Keratinocyte (primary cell): ENCODE measurements at regions not wholly inside any gene's neighbourhood (a gene's known extent, or its start where the extent isn't known, plus 50 kb on each side); places are given as distances from the start of the nearest gene placed in this dataset.

Source experiments
- DNase-seq: peaks from one replicate; pipeline ENCODE4 v3.0.0-alpha.2; 2011; ENCODE audit warnings: low read depth, missing footprints, low spot score
- FAIRE-seq: peaks from 2 replicates; lab custom pipeline; 2011; peaks lifted over from hg19 to GRCh38; lab: Jason Lieb, UNC
- H2AFZ ChIP-seq: 2 replicates; pipeline ENCODE4 v1.6.0; 2012; ENCODE audit warnings: low read length, control low read depth, inconsistent platforms; ENCODE audit not compliant: control insufficient read depth
- H3K27ac ChIP-seq: 2 replicates; pipeline ENCODE4 v1.5.1; 2011; ENCODE audit warnings: low read length; ENCODE audit not compliant: control insufficient read depth, insufficient read depth
- H3K27me3 ChIP-seq: 3 replicates; pipeline ENCODE4 v1.6.0; 2011; ENCODE audit warnings: low read length; ENCODE audit not compliant: control insufficient read depth, insufficient read depth; ENCODE audit errors: extremely low read depth
- H3K36me3 ChIP-seq, 2 experiments: 2 replicates in 1 of 2; 3 replicates in 1 of 2; pipeline ENCODE4 v1.5.1; 2011; ENCODE audit warnings: low read length in 2 of 2, mild to moderate bottlenecking in 1 of 2; ENCODE audit not compliant: control insufficient read depth in 2 of 2, insufficient read depth in 2 of 2; ENCODE audit errors: extremely low read depth in 1 of 2
- H3K4me1 ChIP-seq: 3 replicates; pipeline ENCODE4 v1.5.1; 2011; ENCODE audit warnings: low read length; ENCODE audit not compliant: control insufficient read depth, insufficient read depth; ENCODE audit errors: extremely low read depth
- H3K4me2 ChIP-seq: 3 replicates; pipeline ENCODE4 v1.6.0; 2011; ENCODE audit warnings: low read depth, low read length; ENCODE audit not compliant: control insufficient read depth, insufficient read depth; ENCODE audit errors: extremely low read depth
- H3K4me3 ChIP-seq, 3 experiments: fragments of 200-600 bp in 1 of 3; sonication (generic) in 1 of 3; 2 replicates in 2 of 3; 3 replicates in 1 of 3; pipeline ENCODE4 v1.5.1; 2011 to 2016; ENCODE audit warnings: low read length in 3 of 3, mild to moderate bottlenecking in 3 of 3, control low read depth in 2 of 3, inconsistent platforms in 1 of 3, low read depth in 1 of 3, mixed read lengths in 1 of 3, mixed run types in 1 of 3, moderate library complexity in 1 of 3; ENCODE audit not compliant: control insufficient read depth in 2 of 3, insufficient read depth in 2 of 3; ENCODE audit errors: extremely low read depth in 1 of 3
- H3K79me2 ChIP-seq: 2 replicates; pipeline ENCODE4 v1.6.0; 2012; ENCODE audit warnings: low read length; ENCODE audit not compliant: control insufficient read depth, insufficient read depth
- H3K9ac ChIP-seq: 3 replicates; pipeline ENCODE4 v1.6.0; 2011; ENCODE audit warnings: low read length; ENCODE audit not compliant: control insufficient read depth, insufficient read depth; ENCODE audit errors: extremely low read depth
- H3K9me1 ChIP-seq: 3 replicates; pipeline ENCODE4 v1.6.0; 2011; ENCODE audit warnings: low read length; ENCODE audit not compliant: control insufficient read depth, insufficient read depth; ENCODE audit errors: extremely low read depth
- H3K9me3 ChIP-seq: 2 replicates; pipeline ENCODE4 v1.5.1; 2012; ENCODE audit warnings: low read depth, low read length; ENCODE audit not compliant: control insufficient read depth
- H4K20me1 ChIP-seq: 3 replicates; pipeline ENCODE4 v1.6.0; 2011; ENCODE audit warnings: low read length; ENCODE audit not compliant: control insufficient read depth, insufficient read depth; ENCODE audit errors: extremely low read depth
- EZH2 ChIP-seq: IDR thresholded peaks from one replicate; pipeline ENCODE4 v1.6.1; 2012; ENCODE audit warnings: inconsistent platforms, mild to moderate bottlenecking, low read length, moderate library complexity
- dilution Hi-C: fragments of 300-500 bp; cut with MboI; formaldehyde crosslinking; loops from one replicate; pipeline ENCODE4 v1.7.0; 2020; ENCODE audit warnings: low sequenced_read_pairs; ENCODE audit not compliant: extremely low pct_ligation_motif_present
- TF ChIP-seq, protein P1 (sequence below), 3 experiments: IDR thresholded peaks in 1 of 3; conservative IDR thresholded peaks in 1 of 3; optimal IDR thresholded peaks in 1 of 3; 2 replicates in 2 of 3; 3 replicates in 1 of 3; pipeline versions ENCODE3 to v1.5.1; 2011; ENCODE audit warnings: low read length in 3 of 3, mild to moderate bottlenecking in 3 of 3, moderate library complexity in 2 of 3, control low read depth in 1 of 3, inconsistent platforms in 1 of 3; ENCODE audit not compliant: insufficient read depth in 2 of 3; ENCODE audit errors: extremely low read depth in 1 of 3

DNA sequence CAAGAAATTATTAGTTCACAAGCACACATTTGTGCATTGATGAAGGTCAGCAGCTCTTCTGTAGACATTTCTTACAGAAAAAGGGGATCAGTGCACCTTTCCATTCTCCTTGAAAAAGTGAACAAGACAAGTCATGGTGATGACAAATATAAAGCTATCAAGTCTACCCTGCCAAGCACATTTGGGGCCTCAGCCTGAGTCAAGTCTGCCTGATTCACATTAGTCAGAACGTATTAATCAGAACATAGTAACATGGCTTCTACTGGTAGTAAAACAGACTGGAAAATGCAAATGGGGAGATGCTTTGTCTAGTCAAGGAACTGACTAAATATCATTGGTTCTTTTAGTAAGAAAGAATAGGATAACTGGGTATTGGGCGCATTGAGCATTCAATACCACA lies 2305.1 kb downstream of the PCDH7 start:
- Histone ChIP-seq H3K9me1 (no peaks in the 10 kb centered on the region), H3K27ac (no peak overlapping the region), H3K9ac (no peak overlapping the region), H2AFZ (no peak overlapping the region), H3K79me2 (no peaks in the 10 kb centered on the region), H3K4me2 (no peak overlapping the region), H3K4me3 (no peak overlapping the region), H4K20me1 (no peaks in the 10 kb centered on the region), H3K9me3 (no peaks in the 10 kb centered on the region), H3K27me3 (no peaks in the 10 kb centered on the region), H3K4me1 (no peaks in the 10 kb centered on the region), H3K36me3 (no peaks in the 10 kb centered on the region)
- TF ChIP-seq EZH2: no peak
- TF ChIP-seq, protein P1, sequence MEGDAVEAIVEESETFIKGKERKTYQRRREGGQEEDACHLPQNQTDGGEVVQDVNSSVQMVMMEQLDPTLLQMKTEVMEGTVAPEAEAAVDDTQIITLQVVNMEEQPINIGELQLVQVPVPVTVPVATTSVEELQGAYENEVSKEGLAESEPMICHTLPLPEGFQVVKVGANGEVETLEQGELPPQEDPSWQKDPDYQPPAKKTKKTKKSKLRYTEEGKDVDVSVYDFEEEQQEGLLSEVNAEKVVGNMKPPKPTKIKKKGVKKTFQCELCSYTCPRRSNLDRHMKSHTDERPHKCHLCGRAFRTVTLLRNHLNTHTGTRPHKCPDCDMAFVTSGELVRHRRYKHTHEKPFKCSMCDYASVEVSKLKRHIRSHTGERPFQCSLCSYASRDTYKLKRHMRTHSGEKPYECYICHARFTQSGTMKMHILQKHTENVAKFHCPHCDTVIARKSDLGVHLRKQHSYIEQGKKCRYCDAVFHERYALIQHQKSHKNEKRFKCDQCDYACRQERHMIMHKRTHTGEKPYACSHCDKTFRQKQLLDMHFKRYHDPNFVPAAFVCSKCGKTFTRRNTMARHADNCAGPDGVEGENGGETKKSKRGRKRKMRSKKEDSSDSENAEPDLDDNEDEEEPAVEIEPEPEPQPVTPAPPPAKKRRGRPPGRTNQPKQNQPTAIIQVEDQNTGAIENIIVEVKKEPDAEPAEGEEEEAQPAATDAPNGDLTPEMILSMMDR (optimal IDR thresholded peaks at IDR 0.05 in 1 of 3, IDR thresholded peaks at IDR 0.05 in 1 of 3, conservative IDR thresholded peaks at IDR 0.05 in 1 of 3; ENCODE audit: extremely low read depth in 1 of 3, insufficient read depth in 2 of 3, low read length in 3 of 3): no peak
- no peak for DNase-seq
- FAIRE-seq: no peak
- dilution Hi-C loops: no loop called here

DNA sequence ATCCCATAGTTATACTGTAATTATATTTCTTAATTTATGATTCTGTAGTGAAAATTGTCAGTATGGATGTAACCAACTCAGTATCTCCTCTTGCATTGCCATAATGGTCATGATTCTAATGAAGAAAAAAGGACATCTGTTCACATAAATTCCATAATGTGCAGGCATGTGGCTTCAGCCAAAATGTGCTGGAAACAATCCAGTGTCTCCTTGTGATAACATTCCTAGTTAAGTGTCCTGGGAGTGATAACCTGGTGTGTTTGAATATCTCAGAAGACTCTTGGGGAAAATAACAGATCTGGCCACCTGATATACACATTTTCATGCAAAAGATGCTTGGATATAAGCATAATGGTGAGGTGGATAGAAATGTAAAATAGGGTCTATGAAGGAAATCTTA lies 2309.8 kb downstream of the PCDH7 start:
- H3K36me3 ChIP-seq: no peaks in the 10 kb centered on the region
- peaks cover 3% of the 10 kb centered on the region for H3K9me3 ChIP-seq
- H2AFZ ChIP-seq: no peak overlapping the region
- DNase-seq (no peak), FAIRE-seq (no peak)
- H3K27ac ChIP-seq: no peak overlapping the region
- no peak overlapping the region for H3K4me2 ChIP-seq
- dilution Hi-C loops: no loop called here
- no peak overlapping the region for H3K9ac ChIP-seq
- H3K4me3 ChIP-seq: no peak overlapping the region
- H3K27me3 ChIP-seq: no peaks in the 10 kb centered on the region
- no peak for TF ChIP-seq EZH2
- TF ChIP-seq, protein P1 (optimal IDR thresholded peaks at IDR 0.05 in 1 of 3, IDR thresholded peaks at IDR 0.05 in 1 of 3, conservative IDR thresholded peaks at IDR 0.05 in 1 of 3; ENCODE audit: extremely low read depth in 1 of 3, insufficient read depth in 2 of 3, low read length in 3 of 3): no peak
- no peaks in the 10 kb centered on the region for H3K4me1 ChIP-seq
- no peaks in the 10 kb centered on the region for H3K9me1 ChIP-seq
- H4K20me1 ChIP-seq: no peaks in the 10 kb centered on the region
- no peaks in the 10 kb centered on the region for H3K79me2 ChIP-seq
